ENCODE measurements at regions not wholly inside any gene's neighbourhood (a gene's known extent, or its start where the extent isn't known, plus 50 kb on each side); places are given as distances from the start of the nearest gene placed in this dataset.

DNA sequence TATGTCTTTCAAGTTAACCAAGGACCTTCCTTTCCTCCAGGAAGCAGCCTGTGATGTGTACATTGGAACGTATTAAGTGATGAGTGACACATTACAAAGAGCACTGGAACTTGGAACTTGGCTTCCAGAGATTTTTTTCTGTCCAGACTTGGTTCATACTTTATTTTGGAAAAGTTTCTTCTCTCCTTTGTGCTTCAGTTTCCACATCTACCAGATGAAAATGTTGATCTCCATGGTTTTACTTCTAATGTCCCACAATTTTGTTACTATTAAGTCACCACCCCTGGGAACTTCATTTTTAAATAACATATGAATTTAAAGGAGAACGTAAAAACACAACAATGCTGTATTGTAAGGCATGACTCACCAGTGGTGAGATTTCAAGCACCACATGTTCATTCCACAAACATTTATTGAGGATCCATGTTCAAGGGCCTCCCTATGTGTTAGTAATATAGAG lies 290.7 kb upstream of the LMCD1 start:
- TF ChIP-seq, protein P1, sequence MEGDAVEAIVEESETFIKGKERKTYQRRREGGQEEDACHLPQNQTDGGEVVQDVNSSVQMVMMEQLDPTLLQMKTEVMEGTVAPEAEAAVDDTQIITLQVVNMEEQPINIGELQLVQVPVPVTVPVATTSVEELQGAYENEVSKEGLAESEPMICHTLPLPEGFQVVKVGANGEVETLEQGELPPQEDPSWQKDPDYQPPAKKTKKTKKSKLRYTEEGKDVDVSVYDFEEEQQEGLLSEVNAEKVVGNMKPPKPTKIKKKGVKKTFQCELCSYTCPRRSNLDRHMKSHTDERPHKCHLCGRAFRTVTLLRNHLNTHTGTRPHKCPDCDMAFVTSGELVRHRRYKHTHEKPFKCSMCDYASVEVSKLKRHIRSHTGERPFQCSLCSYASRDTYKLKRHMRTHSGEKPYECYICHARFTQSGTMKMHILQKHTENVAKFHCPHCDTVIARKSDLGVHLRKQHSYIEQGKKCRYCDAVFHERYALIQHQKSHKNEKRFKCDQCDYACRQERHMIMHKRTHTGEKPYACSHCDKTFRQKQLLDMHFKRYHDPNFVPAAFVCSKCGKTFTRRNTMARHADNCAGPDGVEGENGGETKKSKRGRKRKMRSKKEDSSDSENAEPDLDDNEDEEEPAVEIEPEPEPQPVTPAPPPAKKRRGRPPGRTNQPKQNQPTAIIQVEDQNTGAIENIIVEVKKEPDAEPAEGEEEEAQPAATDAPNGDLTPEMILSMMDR (conservative IDR thresholded peaks at IDR 0.05; ENCODE audit: low read depth, low read length), result no peak
- no peak for TF ChIP-seq EZH2 (IDR thresholded peaks at IDR 0.05; ENCODE audit: borderline replicate concordance, low read depth, low read length, poor library complexity, severe bottlenecking)

Measured in A673 (cell line).